ENCODE measurements at regions not wholly inside any gene's neighbourhood (a gene's known extent, or its start where the extent isn't known, plus 50 kb on each side); places are given as distances from the start of the nearest gene placed in this dataset.

DNA sequence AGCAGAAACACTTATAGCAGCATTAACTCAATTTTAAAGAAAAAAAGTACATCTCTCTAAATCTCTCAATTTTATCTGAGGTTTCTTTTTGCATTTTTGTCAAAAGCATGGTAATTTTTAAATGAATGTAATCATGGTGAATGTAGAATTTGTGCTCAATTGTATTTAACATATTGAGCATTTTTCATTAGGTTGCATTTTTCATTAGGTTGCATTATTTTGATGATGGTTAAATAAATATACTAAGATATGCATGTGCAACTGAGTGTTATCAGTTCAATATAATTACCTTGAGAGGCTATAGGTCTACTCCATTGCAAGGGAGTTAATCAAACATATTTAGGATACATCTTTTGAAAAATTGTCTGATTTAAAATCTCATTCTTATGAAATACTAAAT is 355.1 kb upstream of the SPTLC3 start:
- DNase-seq (ENCODE audit: low read depth in 2 of 2), result no peak

DNA sequence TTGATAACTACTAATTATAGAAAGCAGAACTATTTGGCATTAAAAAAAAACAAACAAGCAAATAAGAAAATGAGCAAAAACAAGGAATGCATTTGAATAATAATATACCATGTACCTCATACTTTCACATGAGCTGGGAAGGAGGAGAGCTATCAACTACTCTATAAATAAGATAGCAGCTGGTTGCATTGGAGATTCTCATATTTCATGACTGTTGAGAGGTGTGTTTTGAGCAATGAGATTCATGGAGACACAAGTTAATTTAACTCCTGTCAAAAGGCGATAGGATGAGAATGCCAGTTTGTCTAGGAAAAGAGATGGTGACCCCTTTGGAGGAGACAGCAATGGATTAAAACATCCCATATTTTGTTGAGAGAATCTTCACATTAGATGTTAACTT is 348.8 kb upstream of the SPTLC3 start:
- no peak for DNase-seq (ENCODE audit: low read depth in 2 of 2)

DNA sequence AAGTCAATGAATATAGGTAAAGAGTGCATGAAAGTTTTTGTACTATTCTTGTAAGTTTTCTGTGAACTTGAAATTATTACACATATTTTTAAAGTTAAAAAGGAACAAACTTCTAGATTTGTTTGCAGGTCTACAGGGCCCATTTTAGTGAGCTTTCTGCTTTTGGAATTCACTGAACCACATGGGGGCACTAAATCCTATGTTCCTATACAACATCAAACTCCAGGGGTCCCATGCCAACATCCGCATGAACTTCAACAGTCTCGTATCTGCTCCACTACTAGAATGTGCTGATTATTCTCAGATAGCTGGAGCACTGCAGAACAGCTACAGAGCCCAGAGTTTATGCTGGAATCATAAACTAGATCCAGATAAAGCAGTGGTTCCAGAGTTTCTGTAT is 347.9 kb upstream of the SPTLC3 start:
- DNase-seq (ENCODE audit: low read depth in 2 of 2), result no peak

DNA sequence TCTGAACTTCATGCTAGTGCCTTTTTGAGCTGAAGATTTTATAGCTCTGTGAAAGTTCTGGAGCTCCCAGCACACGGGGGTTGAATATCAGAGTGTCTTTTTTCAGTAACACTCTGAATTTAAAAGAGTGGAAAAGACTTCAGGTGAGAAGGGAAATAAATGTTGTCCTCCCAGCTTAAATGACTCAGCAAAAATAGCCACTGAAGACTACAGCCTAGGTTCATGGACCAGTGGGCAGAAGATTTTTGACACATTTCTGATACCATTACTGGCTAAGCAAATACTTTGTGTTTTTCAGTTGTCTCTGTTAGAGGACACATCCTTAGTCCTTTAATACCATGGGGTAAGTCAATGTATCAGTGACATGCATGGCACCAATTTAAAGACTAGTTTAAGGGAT is 338.5 kb upstream of the SPTLC3 start:
- DNase-seq (ENCODE audit: low read depth in 2 of 2), result no peak

DNA sequence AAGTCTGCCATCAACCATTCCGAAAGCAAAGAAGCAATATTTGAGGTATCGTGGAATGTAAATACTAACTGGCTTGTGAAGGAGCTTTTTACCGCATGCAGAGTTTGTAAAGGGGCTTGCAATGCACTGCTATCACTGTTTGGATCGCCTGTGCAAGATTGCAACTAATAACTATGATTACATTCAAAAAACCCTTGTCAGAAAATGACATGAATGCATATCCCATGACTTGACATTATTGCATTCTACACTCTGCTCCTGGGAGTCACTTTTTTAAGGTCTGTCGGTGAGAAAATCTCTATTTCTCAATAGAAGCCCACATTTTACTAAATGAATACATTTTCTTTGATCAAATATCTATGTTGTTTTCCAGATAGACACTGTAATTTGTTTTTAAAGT is 335.4 kb upstream of the SPTLC3 start:
- DNase-seq (ENCODE audit: low read depth in 2 of 2), result no peak

DNA sequence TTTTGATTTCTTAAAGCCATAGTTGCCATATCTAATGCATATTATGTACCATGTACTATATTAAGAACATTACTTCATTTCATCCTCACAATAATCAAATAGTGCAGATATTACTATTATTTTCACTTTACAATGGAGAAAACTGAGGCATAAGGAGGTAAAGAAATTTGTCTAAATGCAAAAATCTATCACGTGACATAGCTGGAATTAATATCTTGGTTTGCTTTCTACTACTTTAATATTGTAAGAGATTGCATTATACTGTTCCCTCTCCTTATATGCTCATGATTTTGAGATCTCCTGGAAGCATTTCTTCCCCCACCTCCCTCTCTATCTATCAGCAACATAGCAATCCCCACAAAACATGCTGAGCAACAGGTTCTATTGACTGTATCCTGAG is 330.8 kb upstream of the SPTLC3 start:
- DNase-seq (ENCODE audit: low read depth in 2 of 2), result no peak

DNA sequence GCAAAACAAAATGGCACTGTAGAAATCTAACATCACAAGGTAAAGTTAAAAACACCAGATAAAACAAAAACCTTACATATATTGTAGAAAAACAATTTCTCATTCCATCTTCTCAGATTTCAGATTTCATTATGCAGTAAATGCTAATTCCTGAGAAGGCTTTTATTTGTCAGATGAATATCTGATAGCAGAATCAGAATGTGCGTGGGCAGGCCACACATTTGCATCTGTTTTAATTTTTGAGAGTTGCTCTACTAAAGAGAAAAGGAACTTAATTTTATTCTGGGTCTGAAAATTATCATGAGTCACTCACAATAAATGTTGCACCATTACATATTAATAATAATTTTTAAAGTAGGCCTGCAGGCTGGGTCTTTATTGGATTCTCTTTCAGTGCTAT is 329.3 kb upstream of the SPTLC3 start:
- no peak for DNase-seq (ENCODE audit: low read depth in 2 of 2)

DNA sequence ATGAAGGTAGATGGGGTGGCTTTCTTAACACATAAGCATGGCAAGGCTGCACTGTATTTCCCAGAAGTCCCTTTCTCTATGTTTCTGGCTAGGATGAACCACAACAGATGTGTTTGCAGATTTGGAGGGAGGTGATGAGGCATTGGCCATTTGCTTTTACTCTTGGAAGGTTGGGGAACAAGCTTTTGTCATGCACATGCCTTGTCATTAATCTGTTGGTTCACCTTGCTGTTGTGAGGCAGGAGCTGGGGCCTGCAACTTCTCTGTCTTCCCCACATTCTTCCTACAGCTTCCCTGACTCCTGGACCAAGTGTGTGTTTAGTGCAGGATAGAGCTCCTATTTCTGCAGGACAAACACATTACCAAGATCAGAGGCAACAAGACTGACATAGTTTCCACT is 326.2 kb upstream of the SPTLC3 start:
- no peak for DNase-seq (ENCODE audit: low read depth in 2 of 2)

DNA sequence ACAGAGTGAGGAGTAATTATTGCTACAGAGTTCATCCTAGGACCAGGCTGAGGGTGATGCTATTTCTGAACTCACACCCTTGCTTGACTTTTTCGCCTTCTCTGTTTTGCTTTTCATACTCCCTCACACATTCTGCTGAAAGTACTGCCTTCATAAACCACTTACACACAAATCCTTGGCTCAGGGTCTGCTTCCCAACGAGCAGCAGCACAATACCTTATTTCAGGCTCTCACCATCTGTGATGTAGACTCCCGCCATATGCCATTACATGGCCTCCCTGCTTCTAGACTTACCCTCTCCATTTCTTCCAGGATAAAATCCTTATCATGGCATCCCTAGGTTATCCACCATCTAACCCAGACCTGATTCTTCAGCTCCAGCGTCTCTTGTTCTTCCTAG is 321.3 kb upstream of the SPTLC3 start:
- no peak for DNase-seq (ENCODE audit: low read depth in 2 of 2)

DNA sequence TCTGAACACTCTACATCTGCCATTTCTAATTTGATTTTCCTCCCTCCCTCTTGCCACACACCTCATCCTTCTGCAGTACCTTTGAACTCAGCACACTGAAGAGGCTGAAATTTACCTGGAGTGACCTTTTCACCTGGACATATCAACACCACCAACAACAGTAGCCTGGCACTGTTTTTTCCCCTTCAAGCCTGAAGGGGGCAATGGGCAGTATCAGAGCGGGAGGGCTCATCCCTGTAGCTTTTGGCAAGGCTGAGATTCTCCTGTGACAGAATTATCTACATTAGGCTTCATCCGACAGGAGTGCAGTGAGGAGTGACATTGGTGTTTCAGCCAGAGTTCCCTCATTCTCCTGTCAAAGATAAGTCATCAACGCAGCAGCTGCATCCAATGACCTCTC is 312.8 kb upstream of the SPTLC3 start:
- no peak for DNase-seq (ENCODE audit: low read depth in 2 of 2)

DNA sequence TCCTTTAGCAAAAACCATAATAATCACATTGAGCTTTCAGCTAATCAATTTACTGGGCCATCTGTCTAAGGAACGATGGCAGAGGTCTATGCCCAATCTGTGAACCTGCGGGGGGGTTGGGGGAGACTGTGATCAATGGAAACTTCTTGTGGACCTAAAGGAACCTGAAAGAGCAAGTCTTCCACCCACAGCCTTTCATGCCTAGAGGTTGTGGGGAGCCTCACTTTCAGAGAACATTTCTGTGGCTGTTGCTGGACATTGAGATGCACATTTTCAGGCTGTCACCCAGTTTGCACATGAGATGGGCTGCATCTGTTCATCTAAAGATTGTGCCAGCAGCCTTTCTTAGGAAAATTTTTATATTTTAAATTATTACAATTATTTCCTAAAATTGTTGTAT is 310.0 kb upstream of the SPTLC3 start:
- DNase-seq (ENCODE audit: low read depth in 2 of 2), result no peak

DNA sequence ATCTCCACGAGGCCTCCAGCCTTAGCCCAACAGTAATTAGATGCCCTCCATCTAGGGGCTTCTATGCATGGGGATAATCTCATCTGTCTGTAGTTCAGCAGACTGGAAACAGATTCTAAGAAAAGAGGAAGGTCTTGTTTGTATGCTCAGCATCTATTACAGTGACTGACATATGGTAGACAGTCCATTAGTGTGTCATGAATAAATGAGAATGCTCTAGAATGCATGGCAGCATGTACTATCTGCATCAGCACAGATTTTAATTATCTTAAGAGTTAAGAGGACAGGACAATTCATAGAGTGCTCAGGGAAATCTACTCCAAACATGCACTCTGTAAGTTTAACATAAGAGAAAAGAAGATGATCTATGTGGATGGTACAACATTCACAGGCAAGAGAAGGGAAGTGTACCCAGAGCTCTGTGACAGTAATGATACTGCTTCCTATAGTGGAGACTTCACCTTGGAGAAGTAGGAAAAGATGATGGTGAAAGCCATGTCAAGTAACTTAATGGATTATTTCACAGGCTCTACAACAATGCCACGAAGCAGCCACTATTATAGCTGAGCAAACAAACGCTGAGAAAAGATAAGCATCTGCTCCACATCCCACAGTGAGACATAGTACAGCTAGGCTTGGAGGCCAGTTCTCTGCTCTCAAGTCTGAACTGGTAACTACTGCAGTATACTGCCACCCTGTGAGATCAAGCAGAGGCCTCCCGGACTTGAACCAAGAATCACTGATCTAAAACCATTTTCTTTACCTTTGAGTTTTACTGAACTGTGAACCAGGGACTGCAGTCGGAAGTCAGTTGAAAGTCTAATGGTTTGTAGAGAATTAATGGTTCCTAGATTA is 309.2 kb upstream of the SPTLC3 start:
- no peak for DNase-seq (ENCODE audit: low read depth in 2 of 2)

DNA sequence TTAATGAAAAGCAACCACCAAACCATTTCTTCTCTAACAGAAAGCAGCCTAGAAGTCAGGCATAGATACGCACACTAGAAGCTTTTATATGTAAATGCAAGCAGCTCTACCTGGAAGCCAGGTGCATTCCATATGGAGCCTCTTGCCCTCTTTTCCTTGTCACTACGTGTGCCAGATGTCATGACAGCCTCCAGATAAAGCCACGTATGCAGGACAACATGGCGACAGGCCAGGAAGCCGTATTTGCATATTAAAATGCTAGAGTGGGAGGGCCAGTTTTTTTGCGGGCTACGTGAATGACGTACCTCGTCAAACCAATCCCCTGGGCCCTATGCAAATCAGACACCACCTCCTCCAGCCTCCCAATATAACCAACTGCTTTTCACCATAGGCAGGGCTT is 308.1 kb upstream of the SPTLC3 start:
- DNase-seq (ENCODE audit: low read depth in 2 of 2), result no peak

DNA sequence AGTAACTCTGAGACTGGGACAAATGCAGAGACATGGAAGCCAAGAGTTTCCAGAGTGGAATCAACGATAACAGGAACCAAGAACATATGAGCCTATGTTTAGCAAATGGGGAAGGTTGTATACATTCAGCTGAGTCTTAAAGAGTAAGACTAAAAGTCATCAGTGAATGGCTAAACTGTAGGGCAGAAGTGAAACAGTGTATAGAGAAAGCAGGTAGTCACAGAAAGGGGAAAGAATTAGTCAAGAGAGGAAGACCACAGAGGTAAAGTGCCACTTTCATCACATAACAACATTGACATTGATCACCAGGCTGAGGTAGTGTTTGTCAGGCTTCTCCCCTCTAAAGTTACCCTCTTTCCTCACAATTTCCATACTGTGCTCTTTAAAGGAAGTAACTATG is 306.5 kb upstream of the SPTLC3 start:
- no peak for DNase-seq (ENCODE audit: low read depth in 2 of 2)

DNA sequence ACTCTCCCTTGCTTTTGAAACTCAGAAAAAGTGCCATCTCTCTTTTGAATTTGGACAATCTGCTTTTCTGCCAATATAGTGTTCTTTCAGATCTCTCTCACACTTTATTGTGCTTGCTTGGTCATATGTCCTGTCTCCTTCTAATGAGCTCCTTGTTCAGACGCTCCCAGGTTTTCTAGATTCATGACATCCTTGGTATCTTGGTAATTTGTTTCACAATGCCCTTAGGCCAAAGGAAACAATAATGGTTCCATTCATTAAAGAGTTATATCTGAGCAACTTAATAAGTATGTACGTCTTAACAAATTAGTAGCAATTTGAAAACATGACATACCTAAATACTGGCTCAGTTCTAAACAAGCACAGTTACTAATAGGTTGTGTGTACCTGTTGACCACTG is 293.4 kb upstream of the SPTLC3 start:
- DNase-seq (ENCODE audit: low read depth in 2 of 2), result no peak

DNA sequence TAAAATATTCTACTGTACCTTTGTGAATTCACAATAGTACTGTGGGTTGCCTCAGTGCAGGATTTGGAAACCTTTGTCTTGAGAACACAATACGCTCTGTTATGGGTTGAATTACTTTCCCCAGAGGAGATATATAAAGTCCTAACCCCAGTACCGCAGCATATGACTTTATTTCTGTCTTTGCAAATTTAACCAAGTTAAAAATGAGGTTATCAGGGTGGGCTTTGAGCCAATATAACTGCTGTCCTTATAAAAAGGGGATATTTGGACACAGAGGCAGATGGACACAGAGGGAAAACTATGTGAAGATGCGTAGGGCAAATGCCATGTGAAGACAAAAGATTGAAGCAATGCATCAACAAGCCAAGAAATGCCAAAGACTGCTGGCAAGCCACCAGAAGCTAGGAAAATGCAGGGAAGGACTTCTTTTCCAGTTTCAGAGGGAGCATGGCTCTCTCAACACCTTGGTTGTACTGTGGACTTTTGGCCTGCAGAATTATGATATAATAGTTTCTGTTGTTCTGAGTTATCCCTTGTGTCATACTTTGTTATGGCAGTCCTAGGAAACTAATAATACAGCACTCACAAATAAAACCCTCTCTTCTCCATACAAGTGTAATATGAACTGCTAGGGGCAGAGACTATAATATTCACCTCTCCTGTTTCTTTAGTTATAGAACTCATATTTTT is 292.6 kb upstream of the SPTLC3 start:
- DNase-seq (ENCODE audit: low read depth in 2 of 2), result no peak

DNA sequence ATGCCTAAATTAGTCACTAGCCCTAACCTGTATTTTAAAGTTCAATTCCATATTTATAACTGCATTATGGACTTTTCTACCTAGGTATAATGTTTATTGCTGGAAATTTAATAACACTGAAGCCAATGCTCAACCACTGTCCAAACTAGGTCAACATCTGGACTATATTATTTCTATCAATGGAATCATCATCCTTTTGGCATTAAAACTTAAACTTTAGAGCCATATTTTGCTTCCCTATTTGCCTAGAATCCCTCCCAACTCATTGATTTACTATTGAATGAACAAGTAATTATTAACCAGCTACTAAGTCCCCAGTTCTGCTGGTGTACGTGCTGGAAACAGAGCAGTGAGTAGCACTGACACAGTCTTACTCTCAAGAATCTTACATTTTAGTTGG is 291.7 kb upstream of the SPTLC3 start:
- DNase-seq (ENCODE audit: low read depth in 2 of 2), result no peak

DNA sequence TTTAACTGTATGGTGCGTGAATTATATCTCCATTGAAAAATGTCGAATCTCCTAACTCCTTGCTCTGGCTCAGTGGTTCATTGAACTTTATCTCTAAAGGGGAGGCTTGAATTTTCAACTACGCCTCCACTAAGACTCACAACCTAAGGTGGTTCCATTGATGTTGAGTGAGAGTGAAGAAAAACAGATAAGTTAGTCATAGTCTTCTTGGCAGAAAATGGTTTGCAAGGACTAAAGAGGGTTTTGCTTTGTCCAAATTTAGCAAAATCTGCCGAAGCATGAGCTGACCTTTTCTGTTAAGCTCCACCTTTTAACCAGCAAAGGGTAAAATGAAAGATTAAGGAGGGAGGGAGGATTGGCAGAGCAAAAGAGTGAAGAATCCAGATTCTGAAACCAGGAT is 290.2 kb upstream of the SPTLC3 start:
- DNase-seq (ENCODE audit: low read depth in 2 of 2), result no peak

DNA sequence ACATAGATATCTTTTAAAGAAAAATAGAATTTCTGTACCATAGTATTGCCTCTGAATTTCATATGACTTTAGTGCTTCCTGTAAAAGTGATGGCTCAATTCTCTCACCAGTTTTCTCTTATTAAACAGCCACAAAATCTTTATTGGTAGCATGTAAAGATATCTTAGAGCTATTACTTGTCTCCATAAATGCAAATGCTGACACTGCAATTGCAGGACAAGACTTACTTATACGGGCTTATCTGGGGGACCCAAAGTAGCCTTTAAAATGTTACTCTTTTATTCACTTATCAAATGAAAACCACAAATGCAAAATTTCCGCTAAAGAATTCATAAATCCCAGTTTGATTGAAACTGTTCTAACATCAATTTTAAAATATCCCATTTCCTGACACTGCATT is 287.1 kb upstream of the SPTLC3 start:
- no peak for DNase-seq (ENCODE audit: low read depth in 2 of 2)

DNA sequence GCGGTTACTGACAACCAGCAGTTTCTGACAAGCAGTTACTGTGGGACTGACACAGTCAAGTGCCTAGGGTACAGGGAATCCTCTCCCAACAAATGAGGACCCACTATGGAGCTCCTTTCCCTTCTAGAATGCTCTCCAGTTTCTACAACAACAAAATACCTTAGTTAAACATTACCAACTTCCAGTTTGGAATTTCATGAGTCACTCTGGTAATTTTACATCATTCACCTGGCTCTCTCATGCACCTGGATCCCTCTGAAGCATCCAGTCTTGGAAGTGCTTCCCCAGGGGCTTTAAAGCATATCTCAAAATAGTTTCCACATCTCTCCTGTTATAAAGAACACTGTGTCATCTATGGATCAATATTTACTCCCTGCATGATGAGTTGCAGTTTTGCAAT is 286.7 kb upstream of the SPTLC3 start:
- DNase-seq (ENCODE audit: low read depth in 2 of 2), result no peak

DNA sequence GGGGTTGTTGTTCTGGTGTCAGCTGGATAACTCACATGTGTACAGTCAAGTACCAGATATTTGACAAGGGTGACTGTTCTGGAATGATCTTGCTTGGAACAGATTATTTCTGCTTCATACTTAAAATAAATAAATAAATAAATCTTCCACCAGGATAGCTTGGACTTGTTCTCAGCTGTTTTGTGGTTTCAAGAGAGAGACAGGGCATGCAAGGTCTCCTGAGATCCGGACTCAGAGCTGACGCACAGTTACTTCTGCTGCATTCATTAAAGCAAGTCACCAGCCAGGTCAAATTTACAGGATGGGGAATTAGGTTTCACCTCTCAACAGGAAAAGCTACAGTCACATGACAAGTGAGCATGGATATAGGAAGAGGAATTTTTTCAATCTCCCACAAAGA is 285.0 kb upstream of the SPTLC3 start:
- DNase-seq (ENCODE audit: low read depth in 2 of 2), result no peak

DNA sequence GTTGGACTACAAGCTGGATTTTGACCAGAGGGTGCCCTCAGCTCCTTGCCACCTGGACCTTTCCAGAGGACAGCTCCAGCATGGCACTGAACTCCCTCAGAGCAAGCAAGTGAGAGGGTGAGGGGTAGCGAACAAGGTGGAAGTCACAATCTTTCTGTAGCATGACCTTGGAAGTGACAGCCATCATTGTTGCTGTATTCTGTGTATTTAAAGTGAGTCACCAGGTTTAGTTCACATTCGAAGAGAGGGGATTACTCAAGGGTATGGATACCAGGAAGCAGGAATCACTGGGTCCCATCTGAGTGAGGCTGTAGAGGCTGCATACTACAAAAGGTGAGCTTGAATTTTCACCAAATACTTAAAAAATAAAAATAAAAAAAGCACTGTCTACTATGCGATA is 280.0 kb upstream of the SPTLC3 start:
- DNase-seq (ENCODE audit: low read depth in 2 of 2), result no peak

DNA sequence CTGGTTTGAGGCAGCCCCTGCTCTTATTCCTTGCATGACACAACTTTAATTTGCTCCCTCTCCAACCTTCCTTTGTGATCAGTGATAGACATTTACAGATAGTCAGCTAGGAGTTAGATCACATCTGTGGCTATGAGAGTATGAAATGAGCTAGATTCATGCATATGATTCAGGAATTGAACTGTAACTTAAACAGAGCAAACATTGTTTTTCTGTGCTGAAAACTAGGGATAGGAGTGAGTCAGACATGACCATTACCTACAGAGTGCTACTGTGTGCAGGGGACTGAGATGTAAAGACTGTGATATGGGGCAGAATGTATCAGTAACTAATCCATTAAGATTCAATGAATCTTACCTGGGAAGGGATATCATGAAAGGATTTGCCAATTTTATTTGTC is 279.4 kb upstream of the SPTLC3 start:
- no peak for DNase-seq (ENCODE audit: low read depth in 2 of 2)

DNA sequence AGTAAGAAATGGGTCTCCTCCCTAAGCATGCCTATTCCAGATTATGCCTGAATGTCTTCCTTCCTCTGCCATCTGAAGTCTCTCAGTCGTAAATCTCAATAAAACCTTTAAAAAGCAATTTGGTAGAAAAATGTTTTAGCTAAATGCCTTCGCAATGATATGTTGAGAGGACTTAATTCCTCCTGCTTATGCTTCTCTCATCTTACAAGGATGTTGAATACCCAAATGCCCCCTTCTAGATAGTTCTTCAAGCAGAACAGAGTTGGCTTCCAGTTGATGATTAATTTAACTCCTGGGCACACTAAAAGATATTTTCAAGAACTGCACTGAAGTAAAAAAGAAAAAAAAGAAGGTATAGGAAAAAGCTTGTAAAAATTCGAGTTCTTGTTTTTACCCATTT is 275.0 kb upstream of the SPTLC3 start:
- no peak for DNase-seq (ENCODE audit: low read depth in 2 of 2)
